GM23338 (cell line): ENCODE measurements at regions not wholly inside any gene's neighbourhood (a gene's known extent, or its start where the extent isn't known, plus 50 kb on each side); places are given as distances from the start of the nearest gene placed in this dataset.

Source experiments
- ATAC-seq: fragments of 200-7000 bp; cut with Tn5 transposase; 3 replicates; pipeline ENCODE4 v1.9.1; 2020
- DNase-seq: peaks from one replicate; pipeline ENCODE4 v3.0.0-alpha.2; 2015; ENCODE audit warnings: low spot score
- H2AFZ ChIP-seq: fragments of 200-600 bp; sonication (generic); 2 replicates; pipeline ENCODE4 v1.8.0; 2016; ENCODE audit warnings: antibody characterized with exemption, mild to moderate bottlenecking, moderate library complexity
- H3F3A ChIP-seq: fragments of 200-600 bp; sonication (generic); replicated peaks from 2 replicates; pipeline ENCODE4 v1.8.0; 2017; ENCODE audit warnings: antibody characterized with exemption, mixed run types, low read depth
- H3K27ac ChIP-seq: fragments of 200-600 bp; sonication (generic); 2 replicates; pipeline ENCODE4 v1.6.1; 2016; ENCODE audit warnings: low read depth
- H3K27me3 ChIP-seq: fragments of 200-600 bp; sonication (generic); 2 replicates; pipeline ENCODE4 v1.8.0; 2016; ENCODE audit warnings: mild to moderate bottlenecking, mixed run types, moderate library complexity; ENCODE audit not compliant: insufficient read depth
- H3K36me3 ChIP-seq: fragments of 200-600 bp; sonication (generic); 2 replicates; pipeline ENCODE4 v1.8.0; 2016; ENCODE audit warnings: mild to moderate bottlenecking; ENCODE audit not compliant: insufficient read depth
- H3K4me1 ChIP-seq: fragments of 200-600 bp; sonication (generic); 2 replicates; pipeline ENCODE4 v1.8.0; 2016; ENCODE audit warnings: mild to moderate bottlenecking, moderate library complexity; ENCODE audit not compliant: insufficient read depth
- H3K4me2 ChIP-seq: fragments of 200-600 bp; sonication (generic); 2 replicates; pipeline ENCODE4 v1.7.1; 2017; ENCODE audit warnings: mixed run types
- H3K4me3 ChIP-seq: fragments of 200-600 bp; sonication (generic); 2 replicates; pipeline ENCODE4 v1.6.1; 2016; ENCODE audit warnings: mixed run types
- H3K79me2 ChIP-seq: fragments of 200-600 bp; sonication (generic); replicated peaks from 2 replicates; pipeline ENCODE4 v1.8.0; 2017; ENCODE audit warnings: mild to moderate bottlenecking; ENCODE audit not compliant: insufficient read depth
- H3K9me2 ChIP-seq: fragments of 200-600 bp; sonication (generic); 2 replicates; pipeline ENCODE4 v1.8.0; 2017; ENCODE audit not compliant: insufficient read depth
- H4K20me1 ChIP-seq: fragments of 200-600 bp; sonication (generic); replicated peaks from 2 replicates; pipeline ENCODE4 v1.8.0; 2017; ENCODE audit warnings: mild to moderate bottlenecking; ENCODE audit not compliant: insufficient read depth
- H3K27ac Mint-ChIP-seq: 2 replicates; pipeline ENCODE4 v1.8.0; 2020; ENCODE audit warnings: inconsistent platforms, mild to moderate bottlenecking, moderate library complexity, mixed read lengths
- H3K27me3 Mint-ChIP-seq: 3 replicates; pipeline ENCODE4 v1.8.0; 2022; ENCODE audit warnings: low read depth, mild to moderate bottlenecking, moderate library complexity, mixed read lengths, inconsistent platforms; ENCODE audit not compliant: insufficient read depth, poor library complexity
- H3K36me3 Mint-ChIP-seq: 3 replicates; pipeline ENCODE4 v1.8.0; 2021; ENCODE audit warnings: low read depth, mild to moderate bottlenecking, inconsistent platforms, moderate library complexity, mixed read lengths
- H3K4me1 Mint-ChIP-seq: 3 replicates; pipeline ENCODE4 v1.8.0; 2020; ENCODE audit warnings: mild to moderate bottlenecking, inconsistent platforms, mixed read lengths
- H3K4me3 Mint-ChIP-seq: 3 replicates; pipeline ENCODE4 v1.8.0; 2021; ENCODE audit warnings: moderate library complexity, mild to moderate bottlenecking, inconsistent platforms, mixed read lengths
- H3K9me3 Mint-ChIP-seq: 3 replicates; pipeline ENCODE4 v1.8.0; 2020; ENCODE audit warnings: moderate library complexity, mild to moderate bottlenecking, inconsistent platforms, mixed read lengths
- CREB1 ChIP-seq: fragments of 250-450 bp; sonication (Bioruptor Pico); IDR thresholded peaks from 2 replicates; pipeline ENCODE4 v1.5.0; 2020; ENCODE audit warnings: low read depth, mild to moderate bottlenecking, moderate library complexity
- ETS1 ChIP-seq: IDR thresholded peaks from 2 replicates; pipeline ENCODE4 v1.6.1; 2016; ENCODE audit warnings: antibody characterized with exemption
- EZH2 ChIP-seq: fragments of 200-600 bp; sonication (generic); IDR thresholded peaks from one replicate; pipeline ENCODE4 v1.8.0; 2017; ENCODE audit warnings: antibody characterized with exemption, mild to moderate bottlenecking, low read depth; ENCODE audit not compliant: unreplicated experiment
- EZH2phosphoT487 ChIP-seq: fragments of 200-600 bp; sonication (generic); IDR thresholded peaks from one replicate; pipeline ENCODE4 v1.8.1; 2018; ENCODE audit warnings: antibody characterized with exemption; ENCODE audit not compliant: unreplicated experiment
- NANOG ChIP-seq: IDR thresholded peaks from 2 replicates; pipeline ENCODE4 v1.6.1; 2016; ENCODE audit warnings: antibody characterized with exemption, borderline replicate concordance
- ZNF114 ChIP-seq: fragments of 250-450 bp; sonication (Bioruptor Pico); IDR thresholded peaks from 2 replicates; pipeline ENCODE4 v1.5.0; 2020; ENCODE audit warnings: mild to moderate bottlenecking, moderate library complexity
- ZNF331 ChIP-seq: fragments of 250-450 bp; sonication (Bioruptor Pico); IDR thresholded peaks from 2 replicates; pipeline ENCODE4 v1.5.0; 2020; ENCODE audit warnings: low read depth, mild to moderate bottlenecking, moderate library complexity
- TF ChIP-seq, protein P1 (sequence below): IDR thresholded peaks from one replicate; pipeline ENCODE4 v1.6.1; 2018; ENCODE audit warnings: antibody characterized with exemption; ENCODE audit not compliant: unreplicated experiment
- TF ChIP-seq, protein P2 (sequence below): fragments of 250-450 bp; sonication (Bioruptor Pico); IDR thresholded peaks from 2 replicates; pipeline ENCODE4 v1.5.0; 2020; ENCODE audit warnings: mild to moderate bottlenecking, moderate library complexity

DNA sequence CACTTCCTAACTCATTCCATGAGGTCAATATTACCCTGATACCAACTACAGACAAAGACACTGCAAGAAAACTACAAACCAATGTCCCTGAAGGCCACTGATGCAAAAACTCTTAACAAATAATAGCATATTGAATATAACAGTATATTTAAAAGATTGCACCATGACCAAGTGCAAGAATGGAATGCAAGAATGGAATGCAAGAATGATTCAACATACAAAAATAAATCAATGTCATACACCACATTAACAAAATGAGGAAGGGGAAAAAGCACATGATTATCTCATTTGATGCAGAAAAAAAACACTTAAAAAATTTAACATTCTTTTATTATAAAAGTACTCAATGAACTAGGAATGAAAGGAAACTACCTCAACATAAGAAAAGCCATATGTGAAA is 463.1 kb upstream of the NECTIN3 start:
- H3K9me3 Mint-ChIP-seq = peaks cover 8% of the 10 kb centered on the region; the same call in 2 of the 3 replicates
- no peak overlapping the region for H3K4me2 ChIP-seq
- peaks cover 10% of the 10 kb centered on the region for H3K36me3 Mint-ChIP-seq
- no peaks in the 10 kb centered on the region for H3K4me1 Mint-ChIP-seq
- no peak overlapping the region for H2AFZ ChIP-seq
- no peaks in the 10 kb centered on the region for H3K79me2 ChIP-seq
- no peak overlapping the region for H3K4me3 ChIP-seq
- DNase-seq (no peak), ATAC-seq (no peak)
- H3K4me1 ChIP-seq = no peaks in the 10 kb centered on the region
- no peak for TF ChIP-seq ZNF331
- H3K4me3 Mint-ChIP-seq = no peak overlapping the region
- H3K27ac ChIP-seq = no peak overlapping the region
- H3K9me2 ChIP-seq = 0 out of 2 replicates have a peak, but pooled peaks cover 3% of the 10 kb centered on the region
- H3K27me3 Mint-ChIP-seq = no peaks in the 10 kb centered on the region
- no peak overlapping the region for H3K27ac Mint-ChIP-seq
- peaks cover 8% of the 10 kb centered on the region; the same call in 1 of the 2 replicates for H3K36me3 ChIP-seq
- no peaks in the 10 kb centered on the region for H3K27me3 ChIP-seq
- H4K20me1 ChIP-seq = no peaks in the 10 kb centered on the region
- H3F3A ChIP-seq = no peaks in the 10 kb centered on the region

DNA sequence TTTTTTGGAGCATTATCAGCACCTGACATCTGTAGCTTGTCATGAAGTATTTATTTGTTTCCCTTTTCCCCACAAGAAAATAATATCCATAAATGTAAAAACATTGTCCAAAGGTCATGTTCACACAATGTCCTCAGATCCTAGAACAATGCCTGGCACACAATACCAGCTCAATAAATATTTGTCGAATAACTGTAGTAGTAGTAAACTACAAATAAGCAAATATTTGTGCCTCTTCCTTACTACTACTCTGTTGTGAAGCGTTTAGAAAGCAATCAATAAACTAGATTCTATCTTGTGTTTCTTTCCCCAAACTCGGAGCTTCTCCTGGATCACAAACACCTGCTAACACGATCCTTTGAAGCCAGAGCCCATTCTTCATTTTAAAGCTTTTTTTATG is 459.6 kb upstream of the NECTIN3 start:
- no peak overlapping the region for H2AFZ ChIP-seq
- no peaks in the 10 kb centered on the region for H3K27me3 ChIP-seq
- peaks cover 8% of the 10 kb centered on the region; the same call in 1 of the 2 replicates for H3K36me3 ChIP-seq
- H3K4me2 ChIP-seq = no peak overlapping the region
- no peak overlapping the region for H3K4me3 Mint-ChIP-seq
- no peaks in the 10 kb centered on the region for H3K4me1 Mint-ChIP-seq
- H3F3A ChIP-seq = no peaks in the 10 kb centered on the region
- no peaks in the 10 kb centered on the region for H4K20me1 ChIP-seq
- 0 out of 2 replicates have a peak, but pooled peaks cover 3% of the 10 kb centered on the region for H3K9me2 ChIP-seq
- H3K9me3 Mint-ChIP-seq = peaks cover 8% of the 10 kb centered on the region; the same call in 2 of the 3 replicates
- no peak for ATAC-seq
- no peaks in the 10 kb centered on the region for H3K4me1 ChIP-seq
- H3K27me3 Mint-ChIP-seq = no peaks in the 10 kb centered on the region
- no peaks in the 10 kb centered on the region for H3K79me2 ChIP-seq
- peaks cover 10% of the 10 kb centered on the region for H3K36me3 Mint-ChIP-seq
- no peak overlapping the region for H3K27ac Mint-ChIP-seq
- H3K4me3 ChIP-seq = no peak overlapping the region
- no peak for DNase-seq
- H3K27ac ChIP-seq = no peak overlapping the region
- TF ChIP-seq EZH2phosphoT487 (no peak), NANOG (no peak), CREB1 (CRISPR knock-in tag) (no peak), ZNF331 (no peak), EZH2 (no peak), ZNF114 (CRISPR knock-in tag) (no peak), ETS1 (no peak)
- TF ChIP-seq, protein P1, sequence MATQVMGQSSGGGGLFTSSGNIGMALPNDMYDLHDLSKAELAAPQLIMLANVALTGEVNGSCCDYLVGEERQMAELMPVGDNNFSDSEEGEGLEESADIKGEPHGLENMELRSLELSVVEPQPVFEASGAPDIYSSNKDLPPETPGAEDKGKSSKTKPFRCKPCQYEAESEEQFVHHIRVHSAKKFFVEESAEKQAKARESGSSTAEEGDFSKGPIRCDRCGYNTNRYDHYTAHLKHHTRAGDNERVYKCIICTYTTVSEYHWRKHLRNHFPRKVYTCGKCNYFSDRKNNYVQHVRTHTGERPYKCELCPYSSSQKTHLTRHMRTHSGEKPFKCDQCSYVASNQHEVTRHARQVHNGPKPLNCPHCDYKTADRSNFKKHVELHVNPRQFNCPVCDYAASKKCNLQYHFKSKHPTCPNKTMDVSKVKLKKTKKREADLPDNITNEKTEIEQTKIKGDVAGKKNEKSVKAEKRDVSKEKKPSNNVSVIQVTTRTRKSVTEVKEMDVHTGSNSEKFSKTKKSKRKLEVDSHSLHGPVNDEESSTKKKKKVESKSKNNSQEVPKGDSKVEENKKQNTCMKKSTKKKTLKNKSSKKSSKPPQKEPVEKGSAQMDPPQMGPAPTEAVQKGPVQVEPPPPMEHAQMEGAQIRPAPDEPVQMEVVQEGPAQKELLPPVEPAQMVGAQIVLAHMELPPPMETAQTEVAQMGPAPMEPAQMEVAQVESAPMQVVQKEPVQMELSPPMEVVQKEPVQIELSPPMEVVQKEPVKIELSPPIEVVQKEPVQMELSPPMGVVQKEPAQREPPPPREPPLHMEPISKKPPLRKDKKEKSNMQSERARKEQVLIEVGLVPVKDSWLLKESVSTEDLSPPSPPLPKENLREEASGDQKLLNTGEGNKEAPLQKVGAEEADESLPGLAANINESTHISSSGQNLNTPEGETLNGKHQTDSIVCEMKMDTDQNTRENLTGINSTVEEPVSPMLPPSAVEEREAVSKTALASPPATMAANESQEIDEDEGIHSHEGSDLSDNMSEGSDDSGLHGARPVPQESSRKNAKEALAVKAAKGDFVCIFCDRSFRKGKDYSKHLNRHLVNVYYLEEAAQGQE = no peak
- TF ChIP-seq, protein P2, sequence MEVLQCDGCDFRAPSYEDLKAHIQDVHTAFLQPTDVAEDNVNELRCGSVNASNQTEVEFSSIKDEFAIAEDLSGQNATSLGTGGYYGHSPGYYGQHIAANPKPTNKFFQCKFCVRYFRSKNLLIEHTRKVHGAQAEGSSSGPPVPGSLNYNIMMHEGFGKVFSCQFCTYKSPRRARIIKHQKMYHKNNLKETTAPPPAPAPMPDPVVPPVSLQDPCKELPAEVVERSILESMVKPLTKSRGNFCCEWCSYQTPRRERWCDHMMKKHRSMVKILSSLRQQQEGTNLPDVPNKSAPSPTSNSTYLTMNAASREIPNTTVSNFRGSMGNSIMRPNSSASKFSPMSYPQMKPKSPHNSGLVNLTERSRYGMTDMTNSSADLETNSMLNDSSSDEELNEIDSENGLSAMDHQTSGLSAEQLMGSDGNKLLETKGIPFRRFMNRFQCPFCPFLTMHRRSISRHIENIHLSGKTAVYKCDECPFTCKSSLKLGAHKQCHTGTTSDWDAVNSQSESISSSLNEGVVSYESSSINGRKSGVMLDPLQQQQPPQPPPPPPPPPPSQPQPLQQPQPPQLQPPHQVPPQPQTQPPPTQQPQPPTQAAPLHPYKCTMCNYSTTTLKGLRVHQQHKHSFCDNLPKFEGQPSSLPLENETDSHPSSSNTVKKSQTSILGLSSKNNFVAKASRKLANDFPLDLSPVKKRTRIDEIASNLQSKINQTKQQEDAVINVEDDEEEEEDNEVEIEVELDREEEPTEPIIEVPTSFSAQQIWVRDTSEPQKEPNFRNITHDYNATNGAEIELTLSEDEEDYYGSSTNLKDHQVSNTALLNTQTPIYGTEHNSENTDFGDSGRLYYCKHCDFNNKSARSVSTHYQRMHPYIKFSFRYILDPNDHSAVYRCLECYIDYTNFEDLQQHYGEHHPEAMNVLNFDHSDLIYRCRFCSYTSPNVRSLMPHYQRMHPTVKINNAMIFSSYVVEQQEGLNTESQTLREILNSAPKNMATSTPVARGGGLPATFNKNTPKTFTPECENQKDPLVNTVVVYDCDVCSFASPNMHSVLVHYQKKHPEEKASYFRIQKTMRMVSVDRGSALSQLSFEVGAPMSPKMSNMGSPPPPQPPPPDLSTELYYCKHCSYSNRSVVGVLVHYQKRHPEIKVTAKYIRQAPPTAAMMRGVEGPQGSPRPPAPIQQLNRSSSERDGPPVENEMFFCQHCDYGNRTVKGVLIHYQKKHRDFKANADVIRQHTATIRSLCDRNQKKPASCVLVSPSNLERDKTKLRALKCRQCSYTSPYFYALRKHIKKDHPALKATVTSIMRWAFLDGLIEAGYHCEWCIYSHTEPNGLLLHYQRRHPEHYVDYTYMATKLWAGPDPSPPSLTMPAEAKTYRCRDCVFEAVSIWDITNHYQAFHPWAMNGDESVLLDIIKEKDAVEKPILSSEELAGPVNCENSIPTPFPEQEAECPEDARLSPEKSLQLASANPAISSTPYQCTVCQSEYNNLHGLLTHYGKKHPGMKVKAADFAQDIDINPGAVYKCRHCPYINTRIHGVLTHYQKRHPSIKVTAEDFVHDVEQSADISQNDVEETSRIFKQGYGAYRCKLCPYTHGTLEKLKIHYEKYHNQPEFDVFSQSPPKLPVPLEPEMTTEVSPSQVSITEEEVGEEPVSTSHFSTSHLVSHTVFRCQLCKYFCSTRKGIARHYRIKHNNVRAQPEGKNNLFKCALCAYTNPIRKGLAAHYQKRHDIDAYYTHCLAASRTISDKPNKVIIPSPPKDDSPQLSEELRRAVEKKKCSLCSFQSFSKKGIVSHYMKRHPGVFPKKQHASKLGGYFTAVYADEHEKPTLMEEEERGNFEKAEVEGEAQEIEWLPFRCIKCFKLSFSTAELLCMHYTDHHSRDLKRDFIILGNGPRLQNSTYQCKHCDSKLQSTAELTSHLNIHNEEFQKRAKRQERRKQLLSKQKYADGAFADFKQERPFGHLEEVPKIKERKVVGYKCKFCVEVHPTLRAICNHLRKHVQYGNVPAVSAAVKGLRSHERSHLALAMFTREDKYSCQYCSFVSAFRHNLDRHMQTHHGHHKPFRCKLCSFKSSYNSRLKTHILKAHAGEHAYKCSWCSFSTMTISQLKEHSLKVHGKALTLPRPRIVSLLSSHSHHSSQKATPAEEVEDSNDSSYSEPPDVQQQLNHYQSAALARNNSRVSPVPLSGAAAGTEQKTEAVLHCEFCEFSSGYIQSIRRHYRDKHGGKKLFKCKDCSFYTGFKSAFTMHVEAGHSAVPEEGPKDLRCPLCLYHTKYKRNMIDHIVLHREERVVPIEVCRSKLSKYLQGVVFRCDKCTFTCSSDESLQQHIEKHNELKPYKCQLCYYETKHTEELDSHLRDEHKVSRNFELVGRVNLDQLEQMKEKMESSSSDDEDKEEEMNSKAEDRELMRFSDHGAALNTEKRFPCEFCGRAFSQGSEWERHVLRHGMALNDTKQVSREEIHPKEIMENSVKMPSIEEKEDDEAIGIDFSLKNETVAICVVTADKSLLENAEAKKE (CRISPR knock-in tag) = no peak
